GM19328 (cell line): ENCODE measurements at regions not wholly inside any gene's neighbourhood (a gene's known extent, or its start where the extent isn't known, plus 50 kb on each side); places are given as distances from the start of the nearest gene placed in this dataset.

Experiments
- ATAC-seq: cut with Tn5 transposase; IDR thresholded peaks from one replicate; pipeline ENCODE4 v1.9.1; 2021; ENCODE audit warnings: mild to moderate bottlenecking, moderate library complexity; ENCODE audit not compliant: unreplicated experiment

GRCh38 chr3:34008836-34009809 is 210.7 kb downstream of the PDCD6IP start:
- ATAC-seq = no peak

GRCh38 chr3:34011171-34012101 is 213.0 kb downstream of the PDCD6IP start:
- ATAC-seq = no peak

- no peak for ATAC-seq
Measured at GRCh38 chr3:34012102-34012461, 213.7 kb downstream of the PDCD6IP start.

GRCh38 chr3:34013818-34014570 is 215.6 kb downstream of the PDCD6IP start:
- no peak for ATAC-seq

- no peak for ATAC-seq
Measured at GRCh38 chr3:34015204-34016142, 217.0 kb downstream of the PDCD6IP start.

- no peak for ATAC-seq
Measured at GRCh38 chr3:34016925-34017587, 218.6 kb downstream of the PDCD6IP start.

- no peak for ATAC-seq
Measured at GRCh38 chr3:34017757-34018156, 219.3 kb downstream of the PDCD6IP start.

- no peak for ATAC-seq
Measured at GRCh38 chr3:34019158-34019557, 220.7 kb downstream of the PDCD6IP start.

GRCh38 chr3:34020170-34020569 is 221.7 kb downstream of the PDCD6IP start:
- ATAC-seq = no peak

GRCh38 chr3:34020726-34021680 is 222.6 kb downstream of the PDCD6IP start:
- ATAC-seq = no peak

- ATAC-seq = no peak
Measured at GRCh38 chr3:34022147-34022546, 223.7 kb downstream of the PDCD6IP start.

- ATAC-seq = no peak
Measured at GRCh38 chr3:34024447-34025240, 226.2 kb downstream of the PDCD6IP start.

- no peak for ATAC-seq
Measured at GRCh38 chr3:34033839-34034238, 235.4 kb downstream of the PDCD6IP start.

GRCh38 chr3:34034840-34035239 is 236.4 kb downstream of the PDCD6IP start:
- ATAC-seq = no peak

GRCh38 chr3:34035775-34036174 is 237.3 kb downstream of the PDCD6IP start:
- ATAC-seq = no peak

GRCh38 chr3:34037260-34037659 is 238.8 kb downstream of the PDCD6IP start:
- no peak for ATAC-seq

- ATAC-seq = no peak
Measured at GRCh38 chr3:34038131-34038530, 239.7 kb downstream of the PDCD6IP start.
